RWPE2 (cell line): ENCODE measurements at regions not wholly inside any gene's neighbourhood (a gene's known extent, or its start where the extent isn't known, plus 50 kb on each side); places are given as distances from the start of the nearest gene placed in this dataset.

Source experiments
- ATAC-seq: fragments of 200-7000 bp; cut with Tn5 transposase; 3 replicates; pipeline ENCODE4 v1.9.1; 2021; ENCODE audit warnings: low read depth
- DNase-seq: peaks from one replicate; pipeline ENCODE4 v3.0.0-alpha.2; 2020; ENCODE audit warnings: low spot score
- H3K27ac ChIP-seq: fragments of 450-650 bp; 2 replicates; pipeline ENCODE4 v1.5.1; 2017; ENCODE audit warnings: mild to moderate bottlenecking; ENCODE audit not compliant: poor library complexity, severe bottlenecking
- H3K27me3 ChIP-seq: fragments of 250-450 bp; sonication (Bioruptor Pico); 2 replicates; pipeline ENCODE4 v1.5.1; 2021; ENCODE audit warnings: mild to moderate bottlenecking, moderate library complexity; ENCODE audit not compliant: insufficient read depth, poor library complexity, severe bottlenecking
- H3K36me3 ChIP-seq: fragments of 250-450 bp; sonication (Bioruptor Pico); 2 replicates; pipeline ENCODE4 v1.5.1; 2020; ENCODE audit warnings: low read depth, mild to moderate bottlenecking, moderate library complexity
- H3K4me1 ChIP-seq: fragments of 250-450 bp; sonication (Bioruptor Pico); 2 replicates; pipeline ENCODE4 v1.5.1; 2021; ENCODE audit warnings: mild to moderate bottlenecking, moderate library complexity; ENCODE audit not compliant: insufficient read depth, poor library complexity, severe bottlenecking
- H3K4me3 ChIP-seq: fragments of 250-450 bp; sonication (Bioruptor Pico); 2 replicates; pipeline ENCODE4 v1.5.1; 2021; ENCODE audit warnings: mild to moderate bottlenecking, moderate library complexity; ENCODE audit not compliant: severe bottlenecking
- H3K9me3 ChIP-seq: fragments of 250-450 bp; sonication (Bioruptor Pico); 2 replicates; pipeline ENCODE4 v1.5.1; 2021; ENCODE audit warnings: mild to moderate bottlenecking, moderate library complexity; ENCODE audit not compliant: severe bottlenecking
- CTCF ChIP-seq: fragments of 450-650 bp; IDR thresholded peaks from one replicate; pipeline ENCODE4 v1.5.1; 2017; ENCODE audit warnings: mild to moderate bottlenecking, moderate library complexity; ENCODE audit not compliant: poor library complexity, severe bottlenecking

- no peak for DNase-seq
- no peak for TF ChIP-seq CTCF
- Histone ChIP-seq H3K36me3 (no peaks in the 10 kb centered on the region), H3K4me1 (no peaks in the 10 kb centered on the region), H3K4me3 (no peak overlapping the region), H3K27ac (no peak overlapping the region), H3K9me3 (no peaks in the 10 kb centered on the region), H3K27me3 (no peaks in the 10 kb centered on the region)
- ATAC-seq, result no peak
These were observed 246.3 kb upstream of the SIX2 start for GRCh38 chr2:45255563-45255962.

DNA sequence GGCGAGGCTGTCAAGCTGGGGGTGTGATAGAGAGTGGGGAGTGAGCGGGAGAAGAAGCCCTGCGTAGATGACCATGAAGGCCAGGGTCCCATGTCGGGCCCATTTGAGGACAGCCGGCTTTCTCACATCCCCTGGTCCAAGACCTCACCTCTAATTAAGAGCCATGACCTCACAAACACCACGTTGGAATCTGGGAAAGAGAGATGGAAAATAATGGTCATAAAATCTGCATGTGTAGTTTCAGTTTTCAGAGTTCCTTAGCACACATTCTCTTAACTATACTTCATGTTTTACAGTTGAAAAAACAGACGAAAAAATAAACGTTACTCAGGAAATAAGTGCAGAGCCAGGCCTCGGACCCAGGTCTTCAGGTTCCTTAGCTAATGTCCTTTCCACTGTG lies 244.8 kb upstream of the SIX2 start:
- H3K36me3 ChIP-seq, result no peaks in the 10 kb centered on the region
- DNase-seq, result no peak

GRCh38 chr2:45253151-45253550 lies 243.9 kb upstream of the SIX2 start:
- Histone ChIP-seq H3K36me3 (no peaks in the 10 kb centered on the region), H3K4me1 (no peaks in the 10 kb centered on the region), H3K27ac (no peak overlapping the region), H3K27me3 (no peaks in the 10 kb centered on the region), H3K9me3 (no peaks in the 10 kb centered on the region), H3K4me3 (no peak overlapping the region)
- no peak for TF ChIP-seq CTCF
- ATAC-seq (no peak), DNase-seq (no peak)

More for the DNA sequence above, 244.8 kb upstream of the SIX2 start:
- H3K4me1 ChIP-seq, result no peaks in the 10 kb centered on the region
- no peaks in the 10 kb centered on the region for H3K9me3 ChIP-seq
- TF ChIP-seq CTCF, result no peak
- ATAC-seq, result no peak
- H3K27ac ChIP-seq, result no peak overlapping the region
- no peak overlapping the region for H3K4me3 ChIP-seq
- no peaks in the 10 kb centered on the region for H3K27me3 ChIP-seq

DNA sequence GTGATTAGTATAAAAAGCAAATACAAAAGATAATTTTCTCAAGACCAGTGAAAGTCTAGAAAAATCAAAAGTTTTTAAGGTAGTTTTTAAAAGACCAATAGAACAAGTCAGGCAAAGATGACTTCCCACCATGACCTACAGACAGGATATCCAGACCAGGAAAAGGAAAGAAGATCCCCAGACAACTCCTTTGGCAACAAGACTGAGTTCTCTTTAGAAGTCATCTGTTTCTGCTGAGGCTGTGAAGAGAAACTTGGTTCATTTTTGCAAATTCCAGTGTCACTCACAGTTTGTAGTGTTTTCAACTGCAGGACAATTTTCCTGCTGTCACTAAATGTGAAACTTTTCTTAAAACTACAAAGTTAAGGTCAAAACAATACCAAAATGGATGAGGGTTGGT lies 240.9 kb upstream of the SIX2 start:
- no peak overlapping the region for H3K4me3 ChIP-seq
- H3K9me3 ChIP-seq, result no peaks in the 10 kb centered on the region
- H3K36me3 ChIP-seq, result no peaks in the 10 kb centered on the region
- H3K27me3 ChIP-seq, result no peaks in the 10 kb centered on the region
- no peak for DNase-seq
- ATAC-seq, result no peak
- no peak for TF ChIP-seq CTCF
- H3K27ac ChIP-seq, result no peak overlapping the region
- H3K4me1 ChIP-seq, result no peaks in the 10 kb centered on the region

- Histone ChIP-seq H3K36me3 (no peaks in the 10 kb centered on the region), H3K4me3 (no peak overlapping the region), H3K4me1 (no peaks in the 10 kb centered on the region), H3K27ac (no peak overlapping the region), H3K27me3 (no peaks in the 10 kb centered on the region), H3K9me3 (no peaks in the 10 kb centered on the region)
- no peak for ATAC-seq
- DNase-seq, result no peak
- no peak for TF ChIP-seq CTCF
These were observed 239.0 kb upstream of the SIX2 start for GRCh38 chr2:45248214-45248613.
